ENCODE measurements at regions not wholly inside any gene's neighbourhood (a gene's known extent, or its start where the extent isn't known, plus 50 kb on each side); places are given as distances from the start of the nearest gene placed in this dataset.

DNA sequence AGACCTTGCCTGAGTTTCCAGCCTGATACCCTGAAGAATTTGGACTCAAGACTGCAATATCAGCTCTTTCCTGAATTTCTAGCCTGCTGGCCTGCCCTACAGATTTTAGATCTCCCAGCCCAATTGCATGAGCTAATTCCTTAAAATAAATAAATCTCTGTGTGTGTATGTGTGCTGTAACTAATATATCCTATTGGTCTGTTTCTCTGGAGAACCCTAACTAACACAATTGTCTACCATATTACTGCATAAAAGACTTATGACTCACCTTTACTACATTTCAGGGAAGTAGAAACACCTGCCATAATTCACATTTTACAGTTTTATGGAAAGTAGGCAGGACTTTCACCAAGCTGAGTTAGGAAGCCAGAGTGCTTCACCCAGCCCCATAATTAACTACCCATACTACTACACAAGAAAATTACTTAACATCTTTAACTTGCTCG lies 90.7 kb upstream of the BEND6 start:
- H3K9ac ChIP-seq (ENCODE audit: insufficient read length, low read depth): no peak overlapping the region
- H3K4me1 ChIP-seq (ENCODE audit: insufficient read depth, insufficient read length): peaks cover 2% of the 10 kb centered on the region
- peaks cover 4% of the 10 kb centered on the region for H3K36me3 ChIP-seq (ENCODE audit: insufficient read depth, insufficient read length, low read length)
- TF ChIP-seq ZNF274 (IDR thresholded peaks at IDR 0.05; ENCODE audit: low read depth, low read length) (no peak), YY1 (IDR thresholded peaks at IDR 0.05; ENCODE audit: insufficient read depth, insufficient read length) (no peak), SUZ12 (IDR thresholded peaks at IDR 0.05; ENCODE audit: extremely low read depth, insufficient read depth, insufficient read length) (no peak)
- DNase-seq (ENCODE audit: low read depth, low spot score): no peak
- no peak overlapping the region for H3K4me3 ChIP-seq (ENCODE audit: insufficient read length, low read depth)
- no peaks in the 10 kb centered on the region for H3K9me3 ChIP-seq (ENCODE audit: insufficient read depth, low read length)
- H3K27me3 ChIP-seq (ENCODE audit: insufficient read depth, insufficient read length): no peaks in the 10 kb centered on the region

DNA sequence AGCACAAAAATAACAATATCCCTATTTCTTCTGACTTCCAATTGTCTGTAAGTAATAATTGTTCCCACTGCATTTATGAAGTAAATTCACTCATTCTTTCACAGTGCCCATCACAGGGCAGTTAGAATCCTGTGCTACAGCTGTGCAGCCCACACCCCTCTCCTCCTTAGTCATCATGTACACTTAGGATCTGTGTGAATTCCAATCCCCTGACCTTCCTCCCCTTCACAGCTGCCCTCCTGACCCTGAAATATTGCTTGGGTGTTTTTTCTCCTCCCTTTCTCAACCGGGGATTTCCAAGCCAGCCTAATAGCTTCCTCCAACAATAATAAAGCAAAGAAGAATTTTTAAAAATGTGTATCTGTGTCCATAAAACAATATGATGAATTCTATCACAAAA lies 91.5 kb upstream of the BEND6 start:
- Histone ChIP-seq H3K36me3 (ENCODE audit: insufficient read depth, insufficient read length, low read length) (peaks cover 4% of the 10 kb centered on the region), H3K4me3 (ENCODE audit: insufficient read length, low read depth) (no peak overlapping the region), H3K9ac (ENCODE audit: insufficient read length, low read depth) (no peak overlapping the region), H3K9me3 (ENCODE audit: insufficient read depth, low read length) (no peaks in the 10 kb centered on the region), H3K4me1 (ENCODE audit: insufficient read depth, insufficient read length) (peaks cover 2% of the 10 kb centered on the region), H3K27me3 (ENCODE audit: insufficient read depth, insufficient read length) (no peaks in the 10 kb centered on the region)
- no peak for DNase-seq (ENCODE audit: low read depth, low spot score)
- TF ChIP-seq YY1 (IDR thresholded peaks at IDR 0.05; ENCODE audit: insufficient read depth, insufficient read length) (no peak), ZNF274 (IDR thresholded peaks at IDR 0.05; ENCODE audit: low read depth, low read length) (no peak), SUZ12 (IDR thresholded peaks at IDR 0.05; ENCODE audit: extremely low read depth, insufficient read depth, insufficient read length) (no peak)

DNA sequence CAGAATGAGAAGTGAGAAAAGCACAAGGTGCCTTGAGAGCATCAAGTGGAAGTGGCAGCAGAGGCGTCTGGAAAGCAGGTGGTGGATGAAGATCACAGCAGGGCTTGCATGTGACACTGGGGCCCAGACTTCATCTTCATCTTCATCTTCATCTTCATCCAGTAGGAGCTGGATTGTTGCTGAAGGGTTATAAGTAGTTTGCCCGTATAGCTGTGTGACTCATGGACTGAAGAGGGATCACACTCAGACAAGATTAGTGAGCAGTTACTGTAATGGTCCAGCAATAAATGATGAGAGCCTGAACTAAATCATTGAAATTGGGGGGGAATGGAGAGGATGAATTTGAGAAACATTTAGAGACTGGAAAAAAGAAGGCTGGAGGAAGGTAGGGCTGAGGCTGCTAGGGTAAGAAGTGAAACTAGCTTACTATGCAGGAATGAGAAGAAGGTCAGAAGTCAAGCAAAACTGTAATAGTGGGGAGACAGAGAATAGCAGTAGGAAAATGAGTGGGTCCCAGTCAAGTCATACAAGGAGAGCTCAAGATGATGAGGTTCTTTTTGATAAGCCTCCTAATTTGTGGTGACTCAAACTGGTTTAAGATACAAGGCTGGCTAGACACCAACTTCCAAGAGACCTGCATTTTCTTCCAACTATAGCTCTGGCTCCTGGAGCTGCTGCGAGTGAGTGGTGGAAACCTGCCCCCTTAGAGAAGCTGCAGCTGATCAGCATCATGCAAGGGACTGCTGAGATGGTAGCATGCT lies 92.3 kb upstream of the BEND6 start:
- Histone ChIP-seq H3K27me3 (ENCODE audit: insufficient read depth, insufficient read length) (no peaks in the 10 kb centered on the region), H3K4me3 (ENCODE audit: insufficient read length, low read depth) (no peak overlapping the region), H3K4me1 (ENCODE audit: insufficient read depth, insufficient read length) (peaks cover 2% of the 10 kb centered on the region), H3K9ac (ENCODE audit: insufficient read length, low read depth) (no peak overlapping the region), H3K9me3 (ENCODE audit: insufficient read depth, low read length) (no peaks in the 10 kb centered on the region), H3K36me3 (ENCODE audit: insufficient read depth, insufficient read length, low read length) (peaks cover 4% of the 10 kb centered on the region)
- DNase-seq (ENCODE audit: low read depth, low spot score): no peak
- TF ChIP-seq SUZ12 (IDR thresholded peaks at IDR 0.05; ENCODE audit: extremely low read depth, insufficient read depth, insufficient read length) (no peak), ZNF274 (IDR thresholded peaks at IDR 0.05; ENCODE audit: low read depth, low read length) (no peak), YY1 (IDR thresholded peaks at IDR 0.05; ENCODE audit: insufficient read depth, insufficient read length) (no peak)

DNA sequence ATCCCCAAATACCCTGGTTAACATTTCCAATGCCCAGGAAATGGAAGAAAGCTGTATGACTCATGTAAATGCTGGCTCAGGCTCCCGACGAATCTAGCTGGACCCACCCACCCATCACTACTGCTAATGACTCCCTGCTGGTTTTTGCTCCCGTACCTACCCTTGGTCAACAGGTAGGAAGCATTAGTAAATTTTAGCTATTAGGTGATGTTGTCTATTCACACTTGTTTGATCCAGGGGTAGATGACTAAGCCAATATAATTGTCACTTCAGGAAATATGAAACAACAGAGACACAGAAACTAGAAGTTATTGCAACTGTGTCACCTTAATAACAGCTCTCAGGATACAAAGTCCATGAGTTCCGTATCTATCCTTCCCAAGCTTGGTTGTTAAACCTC lies 94.4 kb upstream of the BEND6 start:
- no peaks in the 10 kb centered on the region for H3K4me1 ChIP-seq (ENCODE audit: insufficient read depth, insufficient read length)
- H3K27me3 ChIP-seq (ENCODE audit: insufficient read depth, insufficient read length): no peaks in the 10 kb centered on the region
- no peak overlapping the region for H3K9ac ChIP-seq (ENCODE audit: insufficient read length, low read depth)
- no peaks in the 10 kb centered on the region for H3K9me3 ChIP-seq (ENCODE audit: insufficient read depth, low read length)
- no peak overlapping the region for H3K4me3 ChIP-seq (ENCODE audit: insufficient read length, low read depth)
- H3K36me3 ChIP-seq (ENCODE audit: insufficient read depth, insufficient read length, low read length): peaks cover 4% of the 10 kb centered on the region
- TF ChIP-seq YY1 (IDR thresholded peaks at IDR 0.05; ENCODE audit: insufficient read depth, insufficient read length) (no peak), ZNF274 (IDR thresholded peaks at IDR 0.05; ENCODE audit: low read depth, low read length) (no peak), SUZ12 (IDR thresholded peaks at IDR 0.05; ENCODE audit: extremely low read depth, insufficient read depth, insufficient read length) (no peak)
- DNase-seq (ENCODE audit: low read depth, low spot score): no peak

DNA sequence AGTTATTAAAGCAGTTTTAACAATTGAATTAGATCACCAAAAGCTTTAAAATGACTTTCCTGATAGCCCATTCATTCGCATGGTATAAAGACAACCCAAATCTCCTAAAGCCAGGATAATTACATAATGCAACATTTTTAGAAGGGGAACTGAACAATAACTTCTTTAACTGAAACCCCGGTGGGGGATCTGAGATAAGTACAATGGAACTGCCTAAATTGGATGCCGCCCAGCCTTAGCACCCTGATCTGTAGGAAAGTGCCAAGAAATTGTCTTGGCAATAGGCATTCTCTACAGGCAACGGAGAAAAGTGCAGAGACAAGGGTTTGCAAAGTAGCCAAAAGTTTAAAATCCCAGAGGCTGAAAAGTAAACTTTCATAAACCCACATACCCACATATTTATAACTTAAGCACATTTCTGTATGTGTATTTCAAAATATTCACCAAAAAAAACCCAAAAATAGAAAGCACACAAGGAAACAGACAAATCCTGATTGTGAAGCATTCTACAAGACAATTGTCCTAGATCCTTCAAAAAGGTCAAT lies 98.8 kb upstream of the BEND6 start:
- TF ChIP-seq YY1 (IDR thresholded peaks at IDR 0.05; ENCODE audit: insufficient read depth, insufficient read length): no peak
- TF ChIP-seq SUZ12 (IDR thresholded peaks at IDR 0.05; ENCODE audit: extremely low read depth, insufficient read depth, insufficient read length): no peak
- no peak overlapping the region for H3K4me3 ChIP-seq (ENCODE audit: insufficient read length, low read depth)
- no peaks in the 10 kb centered on the region for H3K4me1 ChIP-seq (ENCODE audit: insufficient read depth, insufficient read length)
- no peaks in the 10 kb centered on the region for H3K9me3 ChIP-seq (ENCODE audit: insufficient read depth, low read length)
- no peaks in the 10 kb centered on the region for H3K36me3 ChIP-seq (ENCODE audit: insufficient read depth, insufficient read length, low read length)
- H3K27me3 ChIP-seq (ENCODE audit: insufficient read depth, insufficient read length): no peaks in the 10 kb centered on the region
- DNase-seq (ENCODE audit: low read depth, low spot score): no peak
- no peak overlapping the region for H3K9ac ChIP-seq (ENCODE audit: insufficient read length, low read depth)

DNA sequence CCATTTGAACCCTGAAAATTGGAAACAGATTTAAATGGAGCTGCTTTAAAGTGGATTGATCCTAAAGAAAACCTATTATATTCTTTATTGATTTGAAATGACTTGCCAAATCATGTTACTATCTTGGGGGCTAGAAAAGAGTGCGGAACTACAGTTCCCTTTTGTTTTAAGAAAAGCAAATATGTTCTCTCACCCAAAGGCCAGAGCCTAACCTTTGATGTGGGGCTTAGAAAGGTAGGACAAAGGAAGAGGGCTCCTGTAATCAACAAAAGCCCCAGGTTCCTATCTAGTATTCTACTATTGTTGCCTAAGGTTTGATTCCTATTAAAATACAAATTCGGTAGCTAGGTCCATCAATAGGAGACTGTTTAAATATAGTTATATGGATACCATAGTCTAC lies 100.8 kb upstream of the BEND6 start:
- Histone ChIP-seq H3K27me3 (ENCODE audit: insufficient read depth, insufficient read length) (no peaks in the 10 kb centered on the region), H3K4me3 (ENCODE audit: insufficient read length, low read depth) (no peak overlapping the region), H3K9me3 (ENCODE audit: insufficient read depth, low read length) (no peaks in the 10 kb centered on the region), H3K4me1 (ENCODE audit: insufficient read depth, insufficient read length) (no peaks in the 10 kb centered on the region), H3K36me3 (ENCODE audit: insufficient read depth, insufficient read length, low read length) (no peaks in the 10 kb centered on the region), H3K9ac (ENCODE audit: insufficient read length, low read depth) (no peak overlapping the region)
- DNase-seq (ENCODE audit: low read depth, low spot score): no peak
- TF ChIP-seq SUZ12 (IDR thresholded peaks at IDR 0.05; ENCODE audit: extremely low read depth, insufficient read depth, insufficient read length): no peak
- no peak for TF ChIP-seq YY1 (IDR thresholded peaks at IDR 0.05; ENCODE audit: insufficient read depth, insufficient read length)

DNA sequence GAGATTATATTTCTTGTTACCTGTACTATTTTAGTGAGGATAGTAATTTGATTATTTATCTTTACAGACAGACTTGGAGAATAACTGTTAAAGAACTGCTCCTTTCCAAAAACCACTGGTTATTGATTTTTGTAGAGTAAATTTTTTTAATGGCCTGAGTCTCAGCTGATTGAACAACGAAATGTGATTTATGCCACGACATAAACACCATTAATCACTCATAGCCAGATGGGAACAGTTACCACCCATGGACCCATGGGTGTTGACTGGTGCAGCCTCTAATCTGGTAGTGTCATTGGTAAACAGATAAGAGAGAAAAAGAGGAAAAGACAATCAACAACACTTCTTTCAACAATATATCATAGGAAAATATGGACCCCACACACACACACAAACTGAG lies 101.4 kb upstream of the BEND6 start:
- TF ChIP-seq YY1 (IDR thresholded peaks at IDR 0.05; ENCODE audit: insufficient read depth, insufficient read length): no peak
- no peaks in the 10 kb centered on the region for H3K4me1 ChIP-seq (ENCODE audit: insufficient read depth, insufficient read length)
- H3K36me3 ChIP-seq (ENCODE audit: insufficient read depth, insufficient read length, low read length): no peaks in the 10 kb centered on the region
- no peaks in the 10 kb centered on the region for H3K27me3 ChIP-seq (ENCODE audit: insufficient read depth, insufficient read length)
- no peaks in the 10 kb centered on the region for H3K9me3 ChIP-seq (ENCODE audit: insufficient read depth, low read length)
- no peak for DNase-seq (ENCODE audit: low read depth, low spot score)
- no peak overlapping the region for H3K4me3 ChIP-seq (ENCODE audit: insufficient read length, low read depth)
- no peak overlapping the region for H3K9ac ChIP-seq (ENCODE audit: insufficient read length, low read depth)

Data from NT2/D1 (cell line).